Prostate gland (tissue), 1 donor: ENCODE measurements at regions not wholly inside any gene's neighbourhood (a gene's known extent, or its start where the extent isn't known, plus 50 kb on each side); places are given as distances from the start of the nearest gene placed in this dataset.

ENCODE experiments used
- POLR2A ChIP-seq: fragments of 450-650 bp; IDR thresholded peaks from one replicate; pipeline ENCODE4 v1.6.1; 2016; ENCODE audit warnings: antibody characterized with exemption, mild to moderate bottlenecking
- POLR2AphosphoS5 ChIP-seq: sonication (generic); formaldehyde crosslinking; IDR thresholded peaks from one replicate; pipeline ENCODE4 v1.6.1; 2017; ENCODE audit warnings: antibody characterized with exemption

DNA sequence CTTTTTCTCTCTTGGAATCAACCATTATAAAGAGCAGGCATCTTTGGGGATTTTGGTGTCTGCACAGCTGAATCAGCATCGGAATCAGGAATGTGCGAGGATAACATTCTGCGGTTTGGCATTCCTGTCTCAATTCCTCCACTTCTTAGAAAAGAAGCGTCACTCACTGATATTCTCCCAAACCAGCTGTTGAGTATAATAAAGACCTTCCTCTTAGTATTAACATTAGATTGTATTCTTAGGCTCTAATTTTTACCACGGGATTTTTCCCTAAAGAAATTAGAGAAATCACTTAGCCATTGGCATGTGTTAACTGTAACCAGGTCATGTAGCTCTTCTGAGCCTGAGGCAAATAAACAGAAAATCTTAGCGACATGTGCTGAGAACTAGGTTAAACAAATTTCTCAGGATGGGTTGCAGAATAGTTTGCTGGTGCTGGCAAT, 128.7 kb downstream of the TMX1 start:
- TF ChIP-seq POLR2A = no peak
- no peak for TF ChIP-seq POLR2AphosphoS5
